Astrocyte of the cerebellum (primary cell): ENCODE measurements at regions not wholly inside any gene's neighbourhood (a gene's known extent, or its start where the extent isn't known, plus 50 kb on each side); places are given as distances from the start of the nearest gene placed in this dataset.
"Not testable (repeated sequence)": the region's sequence is repeated elsewhere in the genome, so short reads cannot be mapped to it uniquely, and the experiment has no call there.

Source experiments
- DNase-seq: peaks from one replicate; pipeline ENCODE4 v3.0.0-alpha.2; 2011; ENCODE audit warnings: low read depth
- H3K4me3 ChIP-seq: 2 replicates; pipeline ENCODE4 v1.5.1; 2011; ENCODE audit warnings: mild to moderate bottlenecking, low read depth, low read length, moderate library complexity
- in situ Hi-C: cut with HindIII; loops from 2 replicates; pipeline ENCODE4 v1.10.0; 2017; ENCODE audit warnings: low sequenced_read_pairs
- TF ChIP-seq, protein P1 (sequence below): IDR thresholded peaks from 2 replicates; pipeline ENCODE4 v1.5.1; 2012; ENCODE audit warnings: low read length, low read depth, moderate library complexity, mild to moderate bottlenecking; ENCODE audit errors: missing control alignments

DNA sequence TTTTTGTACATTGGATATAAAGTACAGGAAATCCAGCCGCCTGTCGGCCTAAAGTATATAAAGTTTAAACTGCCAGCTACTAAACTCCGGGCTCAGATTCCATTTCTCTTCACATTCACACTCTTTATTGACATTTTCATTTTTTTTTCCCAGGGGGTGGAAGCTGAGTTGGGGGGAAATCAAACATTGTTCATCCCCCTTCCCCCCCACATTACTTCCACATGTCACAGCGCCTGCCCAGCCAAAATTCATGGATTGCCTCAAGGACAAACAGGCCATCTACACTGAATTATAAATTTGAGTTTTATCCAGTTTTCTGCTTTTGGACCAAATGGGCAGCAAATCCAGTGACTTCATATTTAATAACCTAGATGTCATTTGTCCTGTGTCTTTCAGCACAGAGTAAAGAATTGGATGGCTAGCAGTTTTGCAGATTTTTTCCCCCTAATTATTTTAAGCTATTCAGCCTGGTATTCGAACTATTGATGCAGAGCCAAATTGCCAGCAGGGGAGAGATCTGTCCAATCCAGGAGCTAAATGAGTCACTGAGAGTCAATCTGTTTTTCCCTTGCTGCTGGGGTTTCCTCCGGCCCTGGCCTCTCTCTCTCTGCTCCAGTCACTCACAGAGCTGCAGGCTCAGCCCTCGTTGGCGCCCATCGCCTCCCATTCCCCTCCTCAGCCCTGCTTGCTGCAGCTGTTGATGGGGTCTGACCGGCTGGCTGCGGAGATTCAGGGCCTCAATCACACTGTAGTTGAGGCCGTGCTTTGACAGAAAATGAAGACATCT, 98.0 kb downstream of the LMO4 start:
- DNase-seq: peak; percentile 69

DNA sequence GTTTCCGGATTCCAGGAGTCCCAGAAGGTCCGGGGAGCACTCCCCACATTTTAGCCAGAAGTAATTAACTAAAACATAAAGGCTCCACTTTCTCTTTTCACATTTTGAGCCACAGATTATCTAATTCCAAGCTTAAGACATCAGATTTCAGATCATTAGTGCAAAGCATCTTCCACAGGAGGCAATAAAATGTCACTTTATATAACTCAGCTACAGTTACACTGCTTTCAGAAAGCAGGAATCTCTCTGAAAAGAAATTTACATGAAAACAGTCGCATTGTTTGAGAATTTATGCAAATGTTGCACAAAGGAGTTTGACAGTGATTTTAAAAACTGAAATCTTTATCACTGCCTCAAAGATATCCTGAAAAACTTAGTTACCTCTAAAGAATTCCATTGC, 99.7 kb downstream of the LMO4 start:
- H3K4me3 ChIP-seq: no peak overlapping the region
- TF ChIP-seq, protein P1, sequence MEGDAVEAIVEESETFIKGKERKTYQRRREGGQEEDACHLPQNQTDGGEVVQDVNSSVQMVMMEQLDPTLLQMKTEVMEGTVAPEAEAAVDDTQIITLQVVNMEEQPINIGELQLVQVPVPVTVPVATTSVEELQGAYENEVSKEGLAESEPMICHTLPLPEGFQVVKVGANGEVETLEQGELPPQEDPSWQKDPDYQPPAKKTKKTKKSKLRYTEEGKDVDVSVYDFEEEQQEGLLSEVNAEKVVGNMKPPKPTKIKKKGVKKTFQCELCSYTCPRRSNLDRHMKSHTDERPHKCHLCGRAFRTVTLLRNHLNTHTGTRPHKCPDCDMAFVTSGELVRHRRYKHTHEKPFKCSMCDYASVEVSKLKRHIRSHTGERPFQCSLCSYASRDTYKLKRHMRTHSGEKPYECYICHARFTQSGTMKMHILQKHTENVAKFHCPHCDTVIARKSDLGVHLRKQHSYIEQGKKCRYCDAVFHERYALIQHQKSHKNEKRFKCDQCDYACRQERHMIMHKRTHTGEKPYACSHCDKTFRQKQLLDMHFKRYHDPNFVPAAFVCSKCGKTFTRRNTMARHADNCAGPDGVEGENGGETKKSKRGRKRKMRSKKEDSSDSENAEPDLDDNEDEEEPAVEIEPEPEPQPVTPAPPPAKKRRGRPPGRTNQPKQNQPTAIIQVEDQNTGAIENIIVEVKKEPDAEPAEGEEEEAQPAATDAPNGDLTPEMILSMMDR: no peak
- no peak for DNase-seq
- in situ Hi-C loops: no loop called here

More for the DNA sequence above, 98.0 kb downstream of the LMO4 start:
- TF ChIP-seq, protein P1: no peak
- in situ Hi-C loops: no loop called here
- H3K4me3 ChIP-seq: no peak overlapping the region

DNA sequence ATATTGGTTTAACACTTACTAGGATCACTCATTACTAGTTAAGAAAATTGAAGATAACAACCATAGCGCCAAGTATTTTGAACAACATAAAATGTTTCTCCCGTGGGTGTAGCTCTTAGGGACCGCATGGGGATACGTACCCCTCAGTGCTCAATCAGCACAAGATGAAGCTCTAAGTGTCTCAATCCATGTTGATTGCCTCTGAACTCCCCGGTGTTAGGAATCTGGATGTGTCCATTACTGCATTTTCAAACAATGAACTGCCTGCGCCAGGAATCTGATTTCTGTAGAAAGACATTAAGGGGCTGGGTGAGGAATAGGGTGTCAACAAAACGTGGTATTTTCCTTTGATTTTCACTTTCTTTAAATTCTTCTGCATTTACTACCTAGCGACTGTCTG, 100.2 kb downstream of the LMO4 start:
- H3K4me3 ChIP-seq: no peak overlapping the region
- no peak for DNase-seq
- TF ChIP-seq, protein P1: no peak
- in situ Hi-C loops: no loop called here

DNA sequence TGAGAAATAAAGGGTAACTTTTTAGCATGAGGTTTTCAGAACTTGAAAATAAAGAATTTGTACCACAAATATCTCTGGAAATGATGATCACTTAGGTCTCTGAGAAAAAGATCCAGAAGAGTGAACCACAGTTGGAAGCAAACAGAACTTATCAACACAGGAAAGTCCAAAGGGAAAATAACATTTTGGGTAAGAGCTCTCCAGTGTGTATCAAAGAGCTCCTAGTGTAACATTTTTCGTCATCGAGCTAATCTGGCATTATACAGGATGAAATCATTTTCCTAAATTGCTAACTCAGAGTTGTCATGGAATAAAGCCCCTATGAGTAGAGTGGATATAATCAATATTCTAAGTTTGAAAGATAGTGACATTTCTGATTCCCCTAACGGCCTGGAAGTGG, 104.0 kb downstream of the LMO4 start:
- TF ChIP-seq, protein P1: no peak
- in situ Hi-C loops: no loop called here
- H3K4me3 ChIP-seq: no peak overlapping the region
- no peak for DNase-seq

DNA sequence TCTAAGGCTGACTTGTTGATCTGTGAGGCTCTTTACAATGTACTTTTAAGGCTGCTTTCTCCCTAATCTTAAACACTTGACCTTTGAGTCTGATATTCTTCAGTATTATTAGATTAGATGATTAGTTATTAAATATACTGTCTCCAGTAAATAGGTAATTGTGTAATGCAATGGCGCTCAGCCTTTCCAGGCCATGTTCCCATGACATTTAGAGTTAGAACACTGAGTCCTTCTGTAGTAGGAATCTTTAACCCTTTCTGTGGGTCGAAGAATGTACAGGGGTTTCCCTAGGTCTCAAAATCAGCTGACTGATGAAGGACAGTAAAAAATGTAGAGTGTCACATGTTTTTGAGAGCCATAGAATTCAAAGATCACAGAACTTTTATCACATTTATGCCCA, 104.4 kb downstream of the LMO4 start:
- in situ Hi-C loops, H3K4me3 ChIP-seq, DNase-seq: not testable (repeated sequence)

DNA sequence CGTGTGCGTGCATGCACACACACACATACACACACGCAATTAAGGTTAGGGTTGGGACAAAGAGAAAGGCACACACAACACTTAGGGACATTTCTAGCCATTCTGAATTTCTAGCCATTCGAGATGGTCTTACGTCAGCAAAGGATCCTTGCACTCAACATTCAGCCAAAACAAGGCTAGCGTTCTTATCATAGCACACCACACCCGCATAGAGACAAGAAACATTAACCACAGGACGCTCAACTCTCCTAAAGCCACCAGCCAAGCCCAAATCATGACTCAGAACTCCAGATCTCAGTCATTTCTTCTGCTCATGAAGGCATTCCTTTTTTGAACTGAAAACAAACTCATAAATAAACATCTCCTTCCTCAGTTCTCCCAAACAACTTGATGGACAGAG, 106.8 kb downstream of the LMO4 start:
- no peak for DNase-seq
- H3K4me3 ChIP-seq: no peak overlapping the region
- TF ChIP-seq, protein P1: no peak
- in situ Hi-C loops: no loop called here

DNA sequence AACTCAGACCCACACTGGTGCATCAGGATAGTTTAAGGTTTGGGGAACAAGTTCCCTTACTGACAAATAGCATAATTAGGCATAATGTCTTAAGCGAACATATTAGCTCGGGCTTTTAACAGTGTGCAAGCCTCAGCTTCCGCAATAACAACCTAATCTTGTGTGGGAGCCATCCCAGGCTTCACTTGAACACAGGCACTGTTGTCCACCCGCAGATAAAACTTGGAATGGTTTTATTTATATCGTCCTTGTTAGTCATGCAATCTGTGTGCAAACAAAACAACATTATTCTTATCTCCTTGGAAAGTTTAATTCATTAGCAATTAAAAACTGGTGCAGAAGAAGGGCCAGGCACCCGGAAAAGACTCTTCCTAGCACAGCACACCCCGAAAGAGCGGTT, 107.4 kb downstream of the LMO4 start:
- H3K4me3 ChIP-seq, DNase-seq, in situ Hi-C loops: not testable (repeated sequence)

DNA sequence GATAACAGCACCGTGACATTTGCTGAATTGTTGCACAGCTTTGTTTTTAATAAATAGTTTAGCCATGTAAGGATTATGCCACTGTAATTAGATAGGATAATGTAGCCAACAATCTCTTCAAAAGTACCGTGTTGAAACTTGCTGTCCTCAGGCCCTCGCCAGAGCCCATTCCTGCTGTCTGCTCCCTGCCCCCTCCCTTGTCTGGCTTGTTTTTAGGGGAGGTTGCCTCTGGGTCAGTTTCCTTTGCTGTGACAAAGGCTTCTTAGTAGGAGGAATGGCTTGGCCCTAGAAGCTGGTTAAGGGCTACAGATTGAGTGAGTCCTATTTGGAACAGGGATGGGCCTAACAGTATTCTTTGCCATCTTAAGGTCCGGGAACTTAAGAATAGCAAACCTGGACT, 107.9 kb downstream of the LMO4 start:
- no peak for DNase-seq
- in situ Hi-C loops: no loop called here
- TF ChIP-seq, protein P1: no peak
- H3K4me3 ChIP-seq: no peak overlapping the region
